Glomerular visceral epithelial cell (primary cell): ENCODE measurements at regions not wholly inside any gene's neighbourhood (a gene's known extent, or its start where the extent isn't known, plus 50 kb on each side); places are given as distances from the start of the nearest gene placed in this dataset.
A peak's percentile ranks its signal among the peaks of the same experiment; 100 is the strongest.
"Not testable (repeated sequence)": the region's sequence is repeated elsewhere in the genome, so short reads cannot be mapped to it uniquely, and the experiment has no call there.

Experiments
- DNase-seq: peaks from one replicate; pipeline ENCODE4 v3.0.0-alpha.2; 2016; ENCODE audit errors: extremely low spot score

DNA sequence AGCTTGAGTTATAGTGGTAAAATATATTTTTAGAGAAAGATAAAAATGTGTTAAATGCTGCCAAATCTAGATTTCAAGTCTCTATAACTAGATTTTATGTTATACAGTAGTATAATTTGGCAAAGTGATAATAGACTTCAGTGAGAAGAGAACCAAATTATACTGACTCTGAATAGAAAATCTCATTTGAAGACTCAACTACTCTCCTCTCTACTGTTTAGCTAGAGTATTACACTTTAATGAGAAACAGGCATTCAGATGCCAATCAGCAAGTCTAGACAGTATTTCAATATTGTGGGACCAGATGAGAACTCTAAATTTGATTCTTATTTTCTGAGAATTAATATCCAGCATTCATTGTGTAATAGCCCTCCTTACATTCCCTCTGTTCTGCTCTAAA is 311.2 kb downstream of the SLITRK5 start:
- no peak for DNase-seq

- DNase-seq = no peak
Measured at GRCh38 chr13:87986639-87987250, 315.6 kb downstream of the SLITRK5 start.

DNA sequence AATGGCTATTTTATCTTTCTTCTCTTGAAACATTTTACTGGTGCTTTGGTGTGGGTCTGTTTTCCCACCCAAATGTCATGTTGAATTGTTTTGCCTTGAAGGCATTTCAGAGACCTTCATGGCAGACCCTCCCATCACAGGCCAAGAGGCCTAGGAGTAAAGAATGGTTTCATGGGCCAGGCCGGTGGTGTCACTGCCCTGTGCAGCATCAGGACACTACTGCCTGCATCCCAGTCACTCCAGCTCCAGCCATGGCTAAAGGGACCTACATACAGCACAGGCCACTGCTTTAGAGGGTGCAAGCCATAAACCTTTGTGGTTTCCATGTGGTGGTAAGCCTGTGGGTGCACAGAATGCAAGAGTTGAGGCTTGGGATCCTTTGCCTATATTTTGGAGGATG is 326.9 kb downstream of the SLITRK5 start:
- no peak for DNase-seq

GRCh38 chr13:87999240-87999700 is 328.1 kb downstream of the SLITRK5 start:
- peak; percentile 83 for DNase-seq

- DNase-seq = peak; percentile 36
Measured at GRCh38 chr13:87999788-88000187, 328.6 kb downstream of the SLITRK5 start.

GRCh38 chr13:88000239-88000638 is 329.1 kb downstream of the SLITRK5 start:
- DNase-seq = peak; percentile 40

DNA sequence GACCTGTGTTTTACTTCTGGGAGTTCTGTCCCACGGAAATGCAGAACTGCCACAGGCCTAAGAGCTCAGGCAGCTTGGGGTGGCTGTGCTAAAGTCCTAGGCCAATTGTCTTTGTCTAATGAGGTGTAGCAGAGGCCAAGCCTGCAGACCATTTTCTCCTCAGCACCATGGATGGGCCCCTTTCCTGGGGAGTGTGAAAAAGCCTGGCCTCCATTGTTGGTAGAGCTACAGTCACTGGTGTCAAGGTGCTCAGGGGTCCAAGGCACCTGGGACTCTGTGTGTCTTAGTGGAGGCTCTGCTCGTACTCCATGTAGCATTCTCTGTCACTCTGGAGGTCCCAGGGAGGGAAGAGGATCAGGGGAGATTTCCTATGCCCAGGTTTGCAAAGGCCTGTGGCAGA is 329.6 kb downstream of the SLITRK5 start:
- DNase-seq = no peak

DNA sequence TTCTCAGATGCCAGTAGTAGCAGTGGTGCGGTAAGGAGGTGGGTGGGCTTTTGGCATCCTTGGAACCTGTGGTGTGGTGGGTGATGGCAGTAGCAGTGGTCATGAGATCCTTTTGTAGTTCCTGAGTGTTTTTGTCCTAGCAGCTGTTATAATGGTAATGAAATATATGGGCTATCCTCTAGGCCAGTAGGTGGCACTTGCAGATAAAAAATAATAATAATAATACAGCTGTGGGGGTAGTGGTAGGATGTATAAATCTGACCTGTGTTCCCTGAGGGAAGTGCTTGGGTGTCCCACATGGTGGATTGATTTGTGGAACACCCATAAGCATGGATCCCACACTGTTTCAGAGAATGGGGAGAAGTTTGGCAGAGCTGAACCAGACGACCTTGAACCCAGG is 334.0 kb downstream of the SLITRK5 start:
- peak; percentile 1 for DNase-seq

DNA sequence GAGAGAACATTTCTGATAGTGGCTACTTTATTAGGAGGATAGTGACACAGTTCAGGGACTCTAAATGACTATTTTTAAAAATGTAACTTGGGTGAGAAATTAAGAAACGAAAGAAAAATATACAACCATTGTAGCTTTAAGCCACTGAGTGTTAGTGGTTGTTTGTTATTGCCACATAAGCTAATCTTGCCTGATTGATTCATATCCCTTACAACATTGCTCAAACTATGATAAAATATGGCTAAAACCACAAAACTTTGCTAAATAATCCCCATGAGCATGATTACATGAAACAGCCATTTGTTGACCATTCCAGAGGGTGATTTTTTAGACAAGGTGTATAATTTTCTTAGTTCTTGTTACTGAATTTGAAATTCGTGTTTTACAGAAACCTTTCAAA is 343.4 kb downstream of the SLITRK5 start:
- DNase-seq = no peak

- DNase-seq = no peak
Measured at GRCh38 chr13:88022431-88023208, 351.4 kb downstream of the SLITRK5 start.

GRCh38 chr13:88026241-88026640 is 355.1 kb downstream of the SLITRK5 start:
- DNase-seq = no peak

- peak; percentile 33 for DNase-seq
Measured at GRCh38 chr13:88031980-88032559, 360.9 kb downstream of the SLITRK5 start.

DNA sequence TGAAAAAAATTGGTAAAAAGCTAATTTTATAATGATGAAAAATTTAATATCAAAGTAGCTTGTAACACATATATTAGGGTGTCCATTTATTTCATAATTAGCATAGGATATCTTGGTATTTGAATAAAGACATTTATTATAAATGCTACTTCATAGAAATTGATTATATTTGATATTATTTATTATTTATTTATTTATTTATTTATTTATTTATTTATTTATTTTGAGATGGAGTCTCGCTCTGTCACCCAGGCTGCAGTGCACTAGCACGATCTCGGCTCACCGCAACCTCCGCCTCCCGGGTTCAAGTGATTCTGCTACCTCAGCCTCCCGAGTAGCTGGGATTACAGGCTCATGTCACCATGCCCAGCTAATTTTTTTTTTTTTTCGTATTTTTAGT is 365.0 kb downstream of the SLITRK5 start:
- not testable (repeated sequence) for DNase-seq

GRCh38 chr13:88042489-88042888 is 371.3 kb downstream of the SLITRK5 start:
- peak; percentile 31 for DNase-seq

GRCh38 chr13:88051746-88052482 is 380.7 kb downstream of the SLITRK5 start:
- DNase-seq = no peak

DNA sequence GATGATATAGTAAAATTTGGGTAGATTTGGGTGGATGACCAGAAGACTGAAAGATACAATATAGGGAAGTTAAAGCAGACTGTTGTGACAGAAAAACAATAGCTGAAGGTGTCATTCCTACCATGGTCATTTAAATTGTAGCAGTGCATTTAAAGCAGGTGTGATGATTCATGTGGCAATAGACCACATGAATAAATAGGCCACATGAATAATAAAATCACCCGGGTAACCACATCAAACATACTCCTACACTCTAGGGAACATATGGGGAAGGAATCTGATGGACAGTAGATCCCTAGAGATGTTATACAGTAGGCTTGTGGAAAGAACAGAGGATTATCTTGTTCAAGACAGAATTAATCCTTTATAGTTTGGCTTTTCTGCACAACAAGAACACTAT is 392.6 kb downstream of the SLITRK5 start:
- no peak for DNase-seq

DNA sequence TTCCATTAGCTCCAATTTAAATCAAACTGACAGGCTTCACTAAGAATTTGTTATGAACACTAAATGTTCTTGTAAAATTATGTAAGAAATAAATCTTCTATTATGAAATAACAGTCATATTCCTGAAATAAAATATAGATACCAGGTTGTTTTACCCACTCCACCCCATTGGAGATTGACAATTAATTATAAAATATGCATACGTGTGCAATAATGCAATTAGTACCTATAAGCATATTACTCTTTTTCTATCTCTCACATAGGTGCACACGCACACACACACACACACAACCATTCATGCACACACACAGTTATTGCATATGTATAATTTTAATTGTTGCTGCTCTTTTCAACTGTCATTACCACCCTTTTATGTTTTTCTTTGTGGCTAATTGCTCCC is 395.7 kb downstream of the SLITRK5 start:
- no peak for DNase-seq

GRCh38 chr13:88068316-88068715 is 397.1 kb downstream of the SLITRK5 start:
- DNase-seq = no peak

DNA sequence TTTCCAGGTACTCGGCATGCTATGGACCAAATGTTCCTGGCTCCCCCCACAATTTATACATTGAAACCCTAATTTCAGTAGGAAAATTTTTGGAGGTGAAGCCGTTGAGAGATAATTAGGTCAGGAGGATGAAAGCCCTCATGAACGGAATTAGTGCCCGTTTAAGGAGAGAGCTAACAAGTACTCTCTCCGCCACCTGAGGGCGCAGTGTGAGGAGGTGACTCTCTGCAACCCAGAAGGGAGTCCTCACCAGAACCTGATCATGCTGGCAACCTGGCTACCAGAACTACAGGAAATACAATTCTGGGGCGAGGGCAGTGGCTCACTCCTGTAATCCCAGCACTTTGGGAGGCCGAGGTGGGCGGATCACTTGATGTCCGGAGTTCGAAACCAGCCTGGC is 397.8 kb downstream of the SLITRK5 start:
- DNase-seq = no peak

GRCh38 chr13:88071371-88071770 is 400.2 kb downstream of the SLITRK5 start:
- DNase-seq = no peak

- no peak for DNase-seq
Measured at GRCh38 chr13:88074794-88075510, 403.8 kb downstream of the SLITRK5 start.

GRCh38 chr13:88085036-88085435 is 413.9 kb downstream of the SLITRK5 start:
- DNase-seq = no peak
